Uterus (tissue), 2 donors: ENCODE measurements at regions not wholly inside any gene's neighbourhood (a gene's known extent, or its start where the extent isn't known, plus 50 kb on each side); places are given as distances from the start of the nearest gene placed in this dataset.

ENCODE experiments used
- POLR2A ChIP-seq, 2 donors: fragments of 450-650 bp; IDR thresholded peaks; one replicate each; pipeline ENCODE4 v1.6.1; 2016; ENCODE audit warnings: antibody characterized with exemption in 2 of 2, mild to moderate bottlenecking in 1 of 2, moderate library complexity in 1 of 2
- TF ChIP-seq, protein P1 (sequence below), 4 experiments: fragments of 200-600 bp in 2 of 4; fragments of 450-650 bp in 2 of 4; sonication (generic) in 2 of 4; IDR thresholded peaks; one replicate each; pipeline ENCODE4 v1.5.1; 2016 to 2019; ENCODE audit warnings: antibody characterized with exemption in 4 of 4, mild to moderate bottlenecking in 2 of 4, moderate library complexity in 1 of 4

DNA sequence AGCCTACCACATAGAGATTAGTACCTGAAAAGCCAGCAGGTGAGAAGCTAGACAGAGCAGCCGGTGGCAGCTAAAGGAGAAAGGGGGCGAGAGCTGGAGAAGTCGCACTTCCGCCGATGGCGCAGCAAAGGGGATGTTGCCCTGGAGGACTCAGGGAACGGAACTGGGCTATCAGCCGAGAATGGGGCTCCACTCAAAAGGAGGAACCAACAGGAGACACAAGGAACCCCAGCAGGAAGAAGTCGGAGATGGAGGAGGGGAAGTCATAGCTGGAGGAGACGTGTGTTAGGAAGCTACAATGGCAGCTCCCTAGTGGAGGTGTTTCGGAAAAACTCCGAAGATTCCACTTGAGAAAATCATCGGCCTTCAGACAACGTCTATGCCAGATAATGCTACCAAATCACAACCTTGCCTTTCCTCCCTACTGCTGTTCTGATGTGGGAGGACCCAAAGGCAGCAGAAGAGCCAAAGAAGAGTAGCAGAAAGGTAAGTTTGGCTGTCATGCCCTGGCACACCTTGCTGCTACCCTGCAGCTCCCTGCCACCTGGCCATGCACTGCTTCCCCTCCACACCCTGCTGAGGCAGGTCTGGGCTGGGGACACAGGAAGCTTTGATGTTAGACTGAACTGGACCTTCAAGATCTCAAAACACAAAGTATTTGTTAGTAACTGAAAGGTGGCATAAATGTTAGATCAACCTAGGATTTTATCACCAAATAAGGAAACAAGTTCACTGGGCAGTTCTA lies 127.9 kb downstream of the DLEU7 start:
- TF ChIP-seq, protein P1, sequence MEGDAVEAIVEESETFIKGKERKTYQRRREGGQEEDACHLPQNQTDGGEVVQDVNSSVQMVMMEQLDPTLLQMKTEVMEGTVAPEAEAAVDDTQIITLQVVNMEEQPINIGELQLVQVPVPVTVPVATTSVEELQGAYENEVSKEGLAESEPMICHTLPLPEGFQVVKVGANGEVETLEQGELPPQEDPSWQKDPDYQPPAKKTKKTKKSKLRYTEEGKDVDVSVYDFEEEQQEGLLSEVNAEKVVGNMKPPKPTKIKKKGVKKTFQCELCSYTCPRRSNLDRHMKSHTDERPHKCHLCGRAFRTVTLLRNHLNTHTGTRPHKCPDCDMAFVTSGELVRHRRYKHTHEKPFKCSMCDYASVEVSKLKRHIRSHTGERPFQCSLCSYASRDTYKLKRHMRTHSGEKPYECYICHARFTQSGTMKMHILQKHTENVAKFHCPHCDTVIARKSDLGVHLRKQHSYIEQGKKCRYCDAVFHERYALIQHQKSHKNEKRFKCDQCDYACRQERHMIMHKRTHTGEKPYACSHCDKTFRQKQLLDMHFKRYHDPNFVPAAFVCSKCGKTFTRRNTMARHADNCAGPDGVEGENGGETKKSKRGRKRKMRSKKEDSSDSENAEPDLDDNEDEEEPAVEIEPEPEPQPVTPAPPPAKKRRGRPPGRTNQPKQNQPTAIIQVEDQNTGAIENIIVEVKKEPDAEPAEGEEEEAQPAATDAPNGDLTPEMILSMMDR (IDR thresholded peaks at IDR 0.05) = no peak
- no peak for TF ChIP-seq POLR2A (IDR thresholded peaks at IDR 0.05)
